Naive thymus-derived CD4-positive, alpha-beta T cell (primary cell): ENCODE measurements at regions not wholly inside any gene's neighbourhood (a gene's known extent, or its start where the extent isn't known, plus 50 kb on each side); places are given as distances from the start of the nearest gene placed in this dataset.

Source experiments
- ATAC-seq: fragments of 150-1000 bp; cut with Tn5 transposase; 2 replicates; pipeline ENCODE4 v1.10.0; 2021; ENCODE audit warnings: mild to moderate bottlenecking, moderate library complexity
- CTCF ChIA-PET: fragments of 350-600 bp; sonication (Branson Sonifier 250); formaldehyde crosslinking; loops from one replicate; lab custom pipeline; 2021; ENCODE audit warnings: antibody characterized with exemption; lab: Charles Lee
- POLR2A ChIA-PET: fragments of 350-600 bp; sonication (Branson Sonifier 250); formaldehyde crosslinking; loops from one replicate; lab custom pipeline; 2021; ENCODE audit warnings: antibody characterized with exemption, inconsistent platforms; lab: Charles Lee
- DNase-seq, 9 donors: peaks; one replicate each; pipeline versions ENCODE4 v3.0.0 to v3.0.0-alpha.2; 2020 to 2022; ENCODE audit warnings: mixed read lengths in 1 of 9
- H3K27ac ChIP-seq: one replicate; pipeline ENCODE4 v1.7.0; 2013; ENCODE audit warnings: mild to moderate bottlenecking, low read depth, low read length, moderate library complexity
- H3K27me3 ChIP-seq, 2 donors: one replicate each; pipeline ENCODE4 v1.7.0; 2013; ENCODE audit warnings: low read length in 2 of 2, mild to moderate bottlenecking in 2 of 2, moderate library complexity in 2 of 2; ENCODE audit not compliant: control insufficient read depth in 2 of 2, insufficient read depth in 2 of 2
- H3K36me3 ChIP-seq, 3 experiments: 1 replicate in 2 of 3; 2 replicates in 1 of 3; pipeline ENCODE4 v1.7.0; 2013; ENCODE audit warnings: low read length in 3 of 3, mild to moderate bottlenecking in 3 of 3, moderate library complexity in 1 of 3; ENCODE audit not compliant: insufficient read depth in 3 of 3, control insufficient read depth in 2 of 3
- H3K4me1 ChIP-seq, 2 donors: one replicate each; pipeline ENCODE4 v1.7.0; 2013; ENCODE audit warnings: low read length in 2 of 2, mild to moderate bottlenecking in 2 of 2, moderate library complexity in 1 of 2; ENCODE audit not compliant: control insufficient read depth in 2 of 2, insufficient read depth in 2 of 2
- H3K4me3 ChIP-seq: 2 replicates; pipeline ENCODE4 v1.7.0; 2013; ENCODE audit warnings: mild to moderate bottlenecking, low read length
- H3K9me3 ChIP-seq, 3 experiments: 1 replicate in 2 of 3; 2 replicates in 1 of 3; pipeline ENCODE4 v1.7.0; 2013; ENCODE audit warnings: low read length in 3 of 3; ENCODE audit not compliant: control insufficient read depth in 2 of 3
- H3K27ac Mint-ChIP-seq, 9 donors: one replicate each; pipeline ENCODE4 v1.8.0; 2020 to 2022; ENCODE audit warnings: mixed read lengths in 9 of 9, mild to moderate bottlenecking in 8 of 9, moderate library complexity in 5 of 9, inconsistent platforms in 2 of 9
- H3K27me3 Mint-ChIP-seq, 5 donors: one replicate each; pipeline ENCODE4 v1.8.0; 2021 to 2022; ENCODE audit warnings: mixed read lengths in 5 of 5, mild to moderate bottlenecking in 1 of 5
- H3K36me3 Mint-ChIP-seq, 5 donors: one replicate each; pipeline ENCODE4 v1.8.0; 2020 to 2022; ENCODE audit warnings: mixed read lengths in 5 of 5, mild to moderate bottlenecking in 3 of 5, inconsistent platforms in 1 of 5
- H3K4me1 Mint-ChIP-seq, 7 donors: one replicate each; pipeline ENCODE4 v1.8.0; 2020 to 2022; ENCODE audit warnings: mixed read lengths in 7 of 7, mild to moderate bottlenecking in 3 of 7, inconsistent platforms in 1 of 7
- H3K4me3 Mint-ChIP-seq, 10 donors: one replicate each; pipeline ENCODE4 v1.8.0; 2020 to 2022; ENCODE audit warnings: mild to moderate bottlenecking in 10 of 10, mixed read lengths in 10 of 10, moderate library complexity in 6 of 10, inconsistent platforms in 2 of 10
- H3K9me3 Mint-ChIP-seq, 11 donors: one replicate each; pipeline ENCODE4 v1.8.0; 2020 to 2022; ENCODE audit warnings: mixed read lengths in 11 of 11, mild to moderate bottlenecking in 4 of 11, inconsistent platforms in 1 of 11, moderate library complexity in 1 of 11
- intact Hi-C, 2 donors: fragments of 100-400 bp; cut with micrococcal nuclease; formaldehyde crosslinking; loops; one replicate each; pipeline ENCODE4 v1.15.1; 2023

DNA sequence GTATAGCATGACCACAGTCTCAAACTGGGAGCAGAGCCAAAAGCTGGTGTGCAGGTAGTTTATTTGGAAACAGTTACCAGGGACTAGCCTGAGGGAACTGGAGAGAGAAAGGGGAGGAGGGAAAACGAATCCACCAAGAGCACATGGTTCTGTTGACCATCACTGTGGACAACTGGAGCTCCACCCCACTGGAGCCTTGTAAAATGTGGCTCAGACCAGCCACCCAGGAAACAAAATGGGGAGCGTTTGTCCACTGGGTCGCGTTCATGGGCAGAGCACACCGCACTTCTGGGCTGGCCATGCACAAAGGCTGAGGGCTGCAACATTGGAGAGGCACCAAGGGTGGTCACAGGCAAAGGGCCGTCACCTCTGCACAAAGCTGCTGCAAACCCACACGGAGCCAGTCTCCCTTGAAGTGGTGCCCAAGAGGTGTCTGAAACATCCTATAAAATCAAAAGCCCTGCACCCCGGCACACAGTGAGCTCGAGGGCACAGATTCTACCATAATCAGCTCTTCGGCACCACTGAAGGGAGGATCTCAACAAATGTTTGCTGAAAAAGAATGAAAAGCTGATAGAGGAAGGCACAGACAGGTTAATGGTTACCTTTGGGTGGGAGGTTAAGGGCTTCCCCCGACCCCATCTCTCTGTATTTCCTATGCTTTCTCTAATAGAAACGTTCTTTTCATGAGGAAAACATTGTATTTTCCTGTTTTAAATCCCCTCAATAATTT, 192.9 kb downstream of the INHBB start:
- Mint-ChIP-seq H3K36me3 (no peaks in the 10 kb centered on the region), H3K27ac (peak overlapping the region in 1 of 9 donors; percentile 8), H3K4me3 (no peak overlapping the region), H3K9me3 (no peaks in the 10 kb centered on the region), H3K4me1 (no peaks in the 10 kb centered on the region), H3K27me3 (peaks cover 0 to 7% (median 4%) of the 10 kb centered on the region in 5 donors)
- Histone ChIP-seq H3K4me1 (no peaks in the 10 kb centered on the region), H3K9me3 (no peaks in the 10 kb centered on the region), H3K27me3 (no peaks in the 10 kb centered on the region), H3K27ac (no peak overlapping the region), H3K4me3 (no peak overlapping the region), H3K36me3 (no peaks in the 10 kb centered on the region)
- ChIA-PET CTCF (no interaction called here), POLR2A (no interaction called here)
- intact Hi-C loops, result no loop called here
- no peak for DNase-seq
- ATAC-seq, result no peak

- intact Hi-C loops, result no loop called here
- Mint-ChIP-seq H3K4me3 (no peak overlapping the region), H3K9me3 (no peaks in the 10 kb centered on the region), H3K27me3 (peaks cover 0 to 11% (median 4%) of the 10 kb centered on the region in 5 donors), H3K27ac (no peak overlapping the region), H3K4me1 (no peaks in the 10 kb centered on the region), H3K36me3 (no peaks in the 10 kb centered on the region)
- ATAC-seq (no peak), DNase-seq (no peak)
- no peaks in the 10 kb centered on the region for H3K36me3 ChIP-seq
- no peak overlapping the region for H3K27ac ChIP-seq
- H3K4me3 ChIP-seq, result no peak overlapping the region
- H3K4me1 ChIP-seq, result no peaks in the 10 kb centered on the region
- no peaks in the 10 kb centered on the region for H3K9me3 ChIP-seq
- ChIA-PET POLR2A (no interaction called here), CTCF (no interaction called here)
- H3K27me3 ChIP-seq, result no peaks in the 10 kb centered on the region
These were observed 193.5 kb downstream of the INHBB start for GRCh38 chr2:120539424-120539936.

DNA sequence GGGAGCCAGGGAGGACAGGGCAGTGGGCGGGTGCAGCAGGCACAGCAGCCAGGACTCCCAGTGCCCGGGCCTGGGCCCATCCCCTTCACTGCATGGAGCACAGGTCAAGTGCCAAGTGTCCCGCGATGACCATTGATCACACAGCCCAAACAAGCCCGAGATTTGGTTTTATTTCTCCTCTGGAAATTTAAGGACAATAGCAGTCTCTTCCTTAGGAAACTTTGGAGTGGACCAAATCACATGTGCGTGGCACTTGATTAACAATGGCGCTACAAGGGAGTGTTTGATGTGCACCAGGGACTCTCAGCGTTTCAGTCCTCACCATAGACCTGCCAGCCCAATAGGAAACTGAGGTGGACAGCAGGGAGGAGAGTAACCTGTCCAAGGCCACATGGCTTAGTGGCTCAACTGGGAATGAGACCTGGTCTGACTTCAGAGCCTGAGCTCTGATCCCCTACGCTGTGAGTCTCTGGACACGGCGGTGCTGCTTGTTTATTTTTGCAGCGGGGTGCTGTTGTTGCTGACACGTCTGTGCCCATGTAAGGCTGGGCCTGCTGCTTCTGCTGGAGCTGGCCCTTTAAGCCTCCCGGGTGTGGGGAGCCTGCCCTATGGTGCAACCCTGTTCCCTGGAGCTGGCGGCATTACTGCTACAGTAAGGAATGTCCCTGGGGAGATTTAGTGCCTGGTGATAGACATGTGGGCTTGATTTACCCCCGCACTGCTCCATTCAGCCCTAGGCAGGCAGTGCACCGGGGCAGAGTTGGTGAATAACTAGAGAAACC, 194.2 kb downstream of the INHBB start:
- no peaks in the 10 kb centered on the region for H3K4me1 Mint-ChIP-seq
- H3K9me3 Mint-ChIP-seq, result no peaks in the 10 kb centered on the region
- intact Hi-C loops, result no loop called here
- H3K27ac Mint-ChIP-seq, result no peak overlapping the region
- H3K36me3 Mint-ChIP-seq, result no peaks in the 10 kb centered on the region
- H3K36me3 ChIP-seq, result no peaks in the 10 kb centered on the region
- ATAC-seq (no peak), DNase-seq (no peak)
- no peak overlapping the region for H3K27ac ChIP-seq
- POLR2A ChIA-PET, result no interaction called here
- no peak overlapping the region for H3K4me3 ChIP-seq
- H3K4me3 Mint-ChIP-seq, result no peak overlapping the region
- H3K27me3 ChIP-seq, result no peaks in the 10 kb centered on the region
- no peaks in the 10 kb centered on the region for H3K4me1 ChIP-seq
- H3K9me3 ChIP-seq, result no peaks in the 10 kb centered on the region
- CTCF ChIA-PET, result no interaction called here
- peaks cover 0 to 11% (median 4%) of the 10 kb centered on the region in 5 donors for H3K27me3 Mint-ChIP-seq

DNA sequence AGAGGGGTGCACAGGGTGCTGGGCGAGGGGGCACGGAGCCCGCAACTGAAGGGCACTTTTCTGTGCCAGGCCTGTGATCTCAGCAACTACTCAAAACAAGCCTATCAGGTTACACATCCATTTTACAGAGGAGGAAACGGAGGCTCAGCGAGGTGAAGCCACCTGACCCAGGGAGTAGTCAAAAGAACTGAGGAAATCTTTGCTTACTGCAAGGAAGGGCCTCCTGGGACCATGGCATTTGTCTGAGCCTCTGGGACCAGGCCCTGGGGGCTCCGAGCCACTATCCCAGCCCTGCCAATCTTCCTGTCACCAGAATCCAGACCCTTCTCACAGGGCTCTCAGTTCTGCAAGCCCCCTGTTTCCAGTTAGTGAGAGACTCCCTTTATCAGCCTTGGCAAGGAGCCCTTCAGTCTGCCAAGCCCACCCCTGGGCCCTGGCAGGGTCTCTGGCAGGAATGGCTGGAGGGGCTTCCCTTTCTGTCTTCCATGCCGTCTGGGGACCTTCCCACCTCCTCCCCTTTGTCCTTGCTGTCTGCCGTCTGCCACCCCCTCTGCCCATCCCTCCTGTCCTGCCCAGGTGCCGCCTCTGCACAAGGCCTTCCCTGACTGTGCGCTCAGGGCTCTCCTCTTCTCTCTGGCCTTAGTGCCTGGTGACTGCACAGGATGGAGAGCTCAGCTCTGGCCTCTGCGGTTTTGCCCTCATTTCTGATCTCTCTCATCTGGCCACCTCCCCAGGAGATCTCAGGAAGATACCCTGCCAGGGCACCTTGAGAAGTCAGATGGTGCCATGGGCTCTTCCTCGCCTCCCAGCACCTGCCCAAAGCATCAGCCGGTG, 194.7 kb upstream of the GLI2 start:
- no peak for DNase-seq
- no peaks in the 10 kb centered on the region for H3K27me3 ChIP-seq
- no peaks in the 10 kb centered on the region for H3K4me1 Mint-ChIP-seq
- H3K4me1 ChIP-seq, result no peaks in the 10 kb centered on the region
- H3K36me3 ChIP-seq, result no peaks in the 10 kb centered on the region
- ATAC-seq, result no peak
- intact Hi-C loops, result no loop called here
- H3K4me3 ChIP-seq, result no peak overlapping the region
- H3K27me3 Mint-ChIP-seq, result peaks cover 0 to 11% (median 4%) of the 10 kb centered on the region in 5 donors
- H3K9me3 ChIP-seq, result no peaks in the 10 kb centered on the region
- no peak overlapping the region for H3K27ac ChIP-seq
- H3K9me3 Mint-ChIP-seq, result no peaks in the 10 kb centered on the region
- no peaks in the 10 kb centered on the region for H3K36me3 Mint-ChIP-seq
- H3K27ac Mint-ChIP-seq, result no peak overlapping the region
- H3K4me3 Mint-ChIP-seq, result no peak overlapping the region
- POLR2A ChIA-PET, result no interaction called here
- CTCF ChIA-PET, result no interaction called here

DNA sequence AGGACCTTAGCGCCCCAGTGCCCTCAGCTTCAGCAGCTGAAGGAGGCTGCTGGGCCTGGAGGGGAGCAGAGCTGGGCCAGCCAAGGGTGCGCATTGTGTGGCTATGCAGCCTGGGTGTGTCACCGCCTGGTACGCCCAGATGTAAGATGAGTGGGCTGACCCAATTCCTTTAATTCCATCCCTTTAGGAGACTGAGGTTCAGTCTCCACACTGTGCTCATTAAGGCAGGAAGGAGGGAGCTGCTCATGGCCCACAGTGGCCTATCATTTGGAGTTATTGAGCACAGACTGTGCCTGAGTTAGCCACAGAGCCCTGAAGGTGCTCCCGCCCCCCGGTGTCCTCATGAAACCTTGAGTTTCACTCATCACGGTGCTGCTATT, 194.1 kb upstream of the GLI2 start:
- Histone ChIP-seq H3K4me1 (no peaks in the 10 kb centered on the region), H3K27me3 (no peaks in the 10 kb centered on the region), H3K27ac (no peak overlapping the region), H3K9me3 (no peaks in the 10 kb centered on the region), H3K4me3 (no peak overlapping the region), H3K36me3 (no peaks in the 10 kb centered on the region)
- ChIA-PET CTCF (no interaction called here), POLR2A (no interaction called here)
- intact Hi-C loops, result no loop called here
- no peaks in the 10 kb centered on the region for H3K9me3 Mint-ChIP-seq
- DNase-seq (no peak), ATAC-seq (no peak)
- H3K36me3 Mint-ChIP-seq, result no peaks in the 10 kb centered on the region
- H3K27me3 Mint-ChIP-seq, result peaks cover 0 to 11% (median 4%) of the 10 kb centered on the region in 5 donors
- no peak overlapping the region for H3K27ac Mint-ChIP-seq
- no peak overlapping the region for H3K4me3 Mint-ChIP-seq
- H3K4me1 Mint-ChIP-seq, result no peaks in the 10 kb centered on the region

GRCh38 chr2:120541972-120542670, 193.5 kb upstream of the GLI2 start:
- H3K27ac Mint-ChIP-seq, result peak overlapping the region in 1 of 9 donors; percentile 56
- POLR2A ChIA-PET, result no interaction called here
- Histone ChIP-seq H3K4me3 (no peak overlapping the region), H3K9me3 (no peaks in the 10 kb centered on the region), H3K36me3 (no peaks in the 10 kb centered on the region), H3K27ac (no peak overlapping the region), H3K4me1 (no peaks in the 10 kb centered on the region), H3K27me3 (no peaks in the 10 kb centered on the region)
- CTCF ChIA-PET, result no interaction called here
- intact Hi-C loops, result no loop called here
- H3K4me3 Mint-ChIP-seq, result no peak overlapping the region
- peaks cover 0 to 11% (median 4%) of the 10 kb centered on the region in 5 donors for H3K27me3 Mint-ChIP-seq
- no peaks in the 10 kb centered on the region for H3K9me3 Mint-ChIP-seq
- ATAC-seq, result no peak
- H3K4me1 Mint-ChIP-seq, result no peaks in the 10 kb centered on the region
- no peaks in the 10 kb centered on the region for H3K36me3 Mint-ChIP-seq
- no peak for DNase-seq
